ENCODE measurements at regions not wholly inside any gene's neighbourhood (a gene's known extent, or its start where the extent isn't known, plus 50 kb on each side); places are given as distances from the start of the nearest gene placed in this dataset.

GRCh38 chr4:182022909-182023308, 220.3 kb upstream of the TENM3 start:
- no peak for DNase-seq (ENCODE audit: low read depth in 1 of 2, low spot score in 1 of 2)

DNA sequence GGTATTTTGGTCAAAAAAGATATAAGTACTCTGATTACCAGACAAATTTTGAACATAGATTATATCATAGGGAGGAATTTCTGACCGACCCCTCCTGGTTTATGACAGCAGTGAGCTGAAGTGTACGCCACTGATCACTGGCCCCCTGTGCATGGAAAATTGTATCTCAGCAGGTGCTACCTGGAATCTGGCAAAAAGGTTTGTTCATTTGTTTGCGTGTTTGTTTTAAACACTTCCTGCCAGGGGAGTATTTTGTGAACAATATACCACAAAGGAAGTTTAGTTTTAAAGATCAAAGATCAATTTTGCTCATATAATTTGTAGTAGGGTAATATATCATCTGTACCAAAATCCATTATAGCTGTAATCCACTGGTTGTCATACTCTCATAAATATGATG, 219.7 kb upstream of the TENM3 start:
- DNase-seq (ENCODE audit: low read depth in 1 of 2, low spot score in 1 of 2): no peak

- DNase-seq (ENCODE audit: low read depth in 1 of 2, low spot score in 1 of 2): no peak
These were observed 200.3 kb upstream of the TENM3 start for GRCh38 chr4:182042945-182043344.

DNA sequence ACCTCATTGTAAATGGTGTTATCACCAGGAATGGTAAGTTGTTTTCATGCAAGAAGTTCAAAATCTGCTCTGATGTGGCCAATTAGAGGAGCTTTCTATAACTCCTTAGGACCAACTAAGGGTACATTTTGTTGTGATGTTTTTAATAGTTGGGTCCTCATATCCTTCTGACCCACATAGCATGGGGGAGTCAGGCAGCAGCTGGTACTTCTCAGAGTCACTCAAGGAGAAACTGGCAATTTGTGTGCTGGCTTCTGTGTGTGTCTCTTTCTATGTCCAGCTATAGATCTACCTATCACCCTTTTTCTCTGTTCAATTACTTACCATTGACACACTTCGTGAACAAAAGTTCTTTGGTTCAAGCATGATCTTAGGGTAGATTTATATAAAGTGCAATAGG, 194.3 kb upstream of the TENM3 start:
- no peak for DNase-seq (ENCODE audit: low read depth in 1 of 2, low spot score in 1 of 2)

DNA sequence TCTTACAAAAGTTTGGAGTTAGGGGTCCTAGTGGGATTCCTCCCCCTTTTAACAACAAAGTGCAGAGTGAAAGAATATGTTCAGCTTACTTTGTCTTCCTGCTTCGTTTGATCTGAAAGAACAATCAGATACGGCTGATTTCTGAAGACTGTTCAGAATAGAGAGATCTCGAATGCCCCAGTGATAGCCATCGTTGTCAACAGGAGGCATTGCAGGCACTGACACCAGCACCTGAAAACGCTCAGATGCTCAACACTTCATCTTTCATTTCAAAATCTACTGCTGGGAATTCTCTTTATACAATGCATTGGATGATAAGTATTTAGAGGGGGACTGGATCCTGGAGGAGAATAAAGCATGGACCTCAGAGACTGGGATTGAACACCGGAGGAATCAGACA, 186.3 kb upstream of the TENM3 start:
- no peak for DNase-seq (ENCODE audit: low read depth in 1 of 2, low spot score in 1 of 2)

GRCh38 chr4:182062458-182062857, 180.7 kb upstream of the TENM3 start:
- no peak for DNase-seq (ENCODE audit: low read depth in 1 of 2, low spot score in 1 of 2)

- DNase-seq (ENCODE audit: low read depth in 1 of 2, low spot score in 1 of 2): no peak
These were observed 180.3 kb upstream of the TENM3 start for GRCh38 chr4:182062936-182063335.

DNA sequence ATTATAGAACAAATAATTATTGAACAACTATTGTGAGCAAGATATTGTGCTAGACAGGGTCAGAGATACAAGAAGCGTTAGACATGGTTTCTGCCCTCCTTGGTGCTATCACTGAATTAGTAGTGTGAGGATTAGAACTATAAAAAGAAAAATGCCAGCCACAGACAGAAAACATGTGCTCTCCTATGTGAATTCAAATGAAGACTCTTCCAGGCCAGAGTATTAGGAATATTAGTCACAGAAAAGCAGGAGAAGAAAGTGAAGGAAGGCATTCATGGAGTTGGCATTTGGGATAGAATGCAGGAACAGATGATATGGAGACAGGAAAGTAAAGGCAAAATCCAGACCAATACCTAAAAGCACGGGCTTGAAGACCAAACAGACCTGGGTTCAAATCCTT, 179.6 kb upstream of the TENM3 start:
- no peak for DNase-seq (ENCODE audit: low read depth in 1 of 2, low spot score in 1 of 2)

DNA sequence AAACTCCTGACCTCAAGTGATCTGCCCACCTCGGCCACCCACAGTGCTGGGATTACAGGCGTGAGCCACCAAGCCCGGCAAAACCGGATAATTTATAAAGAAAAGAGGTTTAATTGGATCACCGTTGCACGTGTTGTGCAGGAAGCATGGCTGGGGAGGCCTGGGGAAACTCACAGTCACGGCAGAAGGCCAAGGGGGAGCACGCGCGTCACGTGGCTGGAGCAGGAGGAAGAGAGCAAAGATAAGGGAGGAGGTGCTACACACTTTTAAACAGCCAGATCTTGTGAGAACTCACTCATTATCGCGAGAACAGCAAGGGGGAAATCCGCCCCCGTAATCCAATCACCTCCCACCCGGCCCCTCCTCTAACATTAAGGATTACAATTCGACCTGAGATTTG, 177.9 kb upstream of the TENM3 start:
- no peak for DNase-seq (ENCODE audit: low read depth in 1 of 2, low spot score in 1 of 2)

DNA sequence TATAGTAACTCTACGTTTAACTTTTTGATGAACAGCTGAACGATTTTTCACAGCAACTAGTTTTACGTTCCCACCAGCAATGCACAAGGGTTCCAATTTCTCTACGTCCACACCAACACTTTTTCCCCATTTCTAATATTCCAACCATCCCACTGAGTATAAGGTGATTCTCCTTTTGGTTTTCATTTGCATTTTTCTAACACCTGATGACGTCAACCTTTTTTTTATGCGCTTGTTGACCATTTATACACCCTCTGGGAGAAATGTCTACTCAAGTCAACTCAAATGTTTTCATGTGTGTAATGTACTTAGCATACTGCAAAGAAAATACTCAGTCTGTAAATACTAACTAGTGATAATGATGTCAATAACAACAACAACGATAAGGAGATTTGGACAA, 177.2 kb upstream of the TENM3 start:
- no peak for DNase-seq (ENCODE audit: low read depth in 1 of 2, low spot score in 1 of 2)

- no peak for DNase-seq (ENCODE audit: low read depth in 1 of 2, low spot score in 1 of 2)
These were observed 175.4 kb upstream of the TENM3 start for GRCh38 chr4:182067828-182068227.

- no peak for DNase-seq (ENCODE audit: low read depth in 1 of 2, low spot score in 1 of 2)
These were observed 174.3 kb upstream of the TENM3 start for GRCh38 chr4:182068920-182069319.

GRCh38 chr4:182073278-182073677, 169.9 kb upstream of the TENM3 start:
- no peak for DNase-seq (ENCODE audit: low read depth in 1 of 2, low spot score in 1 of 2)

- no peak for DNase-seq (ENCODE audit: low read depth in 1 of 2, low spot score in 1 of 2)
These were observed 169.1 kb upstream of the TENM3 start for GRCh38 chr4:182074139-182074538.

GRCh38 chr4:182074810-182075209, 168.4 kb upstream of the TENM3 start:
- DNase-seq (ENCODE audit: low read depth in 1 of 2, low spot score in 1 of 2): no peak

DNA sequence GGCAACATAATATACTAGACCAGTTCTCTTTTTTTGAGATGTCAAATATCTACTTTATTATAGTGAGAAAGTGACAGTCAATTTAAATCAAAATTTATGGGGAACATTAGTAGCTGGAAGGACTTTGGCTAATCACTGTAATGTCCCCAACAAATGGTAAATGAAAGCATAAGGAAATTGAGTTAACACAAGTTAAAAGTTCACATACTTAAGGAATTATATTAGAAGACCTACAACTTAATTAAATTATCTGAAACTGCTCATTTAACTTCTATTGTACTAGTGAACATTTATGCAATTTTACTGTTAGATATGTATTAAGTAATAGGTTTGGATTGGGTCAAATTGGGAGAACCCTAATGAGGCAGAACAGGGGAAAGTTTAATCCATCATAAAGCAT, 160.3 kb upstream of the TENM3 start:
- no peak for DNase-seq (ENCODE audit: low read depth in 1 of 2, low spot score in 1 of 2)

DNA sequence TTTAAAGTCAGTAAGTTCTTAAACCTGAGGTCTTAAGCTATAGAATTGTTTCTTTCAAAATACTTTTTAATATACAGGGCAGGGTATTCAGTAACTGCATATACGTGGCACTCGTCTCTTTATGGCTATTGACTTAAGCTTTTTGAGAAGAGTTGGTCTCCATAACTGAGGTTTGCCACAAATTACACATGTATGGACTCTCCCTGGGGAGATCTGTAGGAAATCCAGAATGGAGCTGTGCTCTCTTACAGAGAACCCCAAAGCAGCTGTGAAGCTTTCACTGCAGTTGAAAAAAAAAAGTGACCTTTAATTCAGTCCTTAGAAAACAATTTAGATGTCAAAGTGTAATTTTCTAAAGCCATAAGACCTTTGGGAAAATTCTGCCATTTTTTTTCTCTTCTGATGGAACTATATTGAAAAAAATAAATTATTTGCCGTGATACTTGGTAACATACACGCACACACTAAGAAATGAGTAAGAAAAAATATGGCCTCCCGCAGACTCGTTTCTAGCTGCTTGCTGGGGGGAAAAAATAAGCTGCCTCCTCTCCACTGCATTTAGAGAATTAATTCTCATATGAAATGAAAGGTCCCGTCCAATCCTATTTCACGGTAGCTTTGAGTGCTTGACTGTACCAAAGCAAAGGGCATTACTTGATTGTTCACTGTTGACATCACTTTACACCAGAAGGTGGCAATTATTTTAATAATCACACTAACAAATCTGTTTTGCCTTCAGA, 159.4 kb upstream of the TENM3 start:
- DNase-seq (ENCODE audit: low read depth in 1 of 2, low spot score in 1 of 2): no peak

DNA sequence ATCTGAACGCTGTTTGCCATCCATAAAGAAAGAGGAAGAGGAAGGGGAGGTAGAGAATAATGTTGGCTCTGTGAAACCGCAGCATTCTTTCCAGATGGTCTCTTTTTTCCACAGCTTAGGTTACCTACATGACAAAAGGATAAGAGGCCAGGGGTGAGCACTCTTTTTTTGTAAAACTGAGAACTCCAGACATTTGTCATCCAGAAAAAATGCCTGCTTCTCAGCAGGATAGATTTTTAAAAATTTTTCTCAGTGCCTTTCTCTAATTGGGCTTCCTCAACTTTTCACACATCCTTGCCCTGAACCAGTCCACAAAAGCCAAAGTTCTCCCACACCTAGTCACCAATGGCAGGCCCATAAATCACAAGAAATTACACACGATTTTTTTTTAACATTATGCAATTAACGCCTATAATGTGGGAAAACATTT, 158.1 kb upstream of the TENM3 start:
- DNase-seq (ENCODE audit: low read depth in 1 of 2, low spot score in 1 of 2): no peak

DNA sequence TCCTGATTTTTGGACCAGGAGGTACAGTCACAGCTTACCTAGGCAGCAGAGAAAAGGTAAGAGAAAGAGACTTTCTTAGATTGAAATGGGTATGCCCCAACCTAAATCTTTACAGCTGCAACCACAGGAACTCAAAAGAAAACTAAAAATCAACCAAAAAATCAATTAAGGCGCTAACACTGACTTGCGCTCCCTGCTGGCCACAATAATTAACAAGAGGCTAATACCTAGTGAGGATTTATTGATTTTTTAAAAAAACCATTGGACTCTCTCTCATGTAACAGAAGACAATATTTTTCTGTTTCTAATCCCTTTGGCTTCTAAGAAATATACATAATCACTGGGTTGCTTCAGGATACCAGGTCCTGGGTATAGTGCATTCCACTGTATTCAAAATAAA, 153.9 kb upstream of the TENM3 start:
- DNase-seq (ENCODE audit: low read depth in 1 of 2, low spot score in 1 of 2): no peak

DNA sequence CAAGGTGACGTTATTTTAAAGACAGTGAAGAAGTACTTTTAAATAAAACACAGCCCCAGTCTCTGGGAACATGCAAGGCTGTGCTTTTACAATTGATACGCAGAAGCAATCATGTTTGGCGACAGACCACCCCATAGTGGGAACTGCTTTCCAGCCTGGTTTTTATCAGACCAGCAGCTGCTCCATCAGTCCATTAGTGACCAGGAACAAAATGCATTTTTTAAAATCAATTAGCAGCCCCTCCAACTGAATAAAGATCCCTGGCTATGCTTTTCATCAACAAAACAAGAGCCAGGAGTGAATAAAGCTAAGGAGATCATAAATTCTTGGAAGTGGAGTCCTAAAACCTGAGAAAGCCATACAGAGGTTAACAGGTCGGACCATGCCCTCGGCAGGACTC, 153.0 kb upstream of the TENM3 start:
- DNase-seq (ENCODE audit: low read depth in 1 of 2, low spot score in 1 of 2): no peak

DNA sequence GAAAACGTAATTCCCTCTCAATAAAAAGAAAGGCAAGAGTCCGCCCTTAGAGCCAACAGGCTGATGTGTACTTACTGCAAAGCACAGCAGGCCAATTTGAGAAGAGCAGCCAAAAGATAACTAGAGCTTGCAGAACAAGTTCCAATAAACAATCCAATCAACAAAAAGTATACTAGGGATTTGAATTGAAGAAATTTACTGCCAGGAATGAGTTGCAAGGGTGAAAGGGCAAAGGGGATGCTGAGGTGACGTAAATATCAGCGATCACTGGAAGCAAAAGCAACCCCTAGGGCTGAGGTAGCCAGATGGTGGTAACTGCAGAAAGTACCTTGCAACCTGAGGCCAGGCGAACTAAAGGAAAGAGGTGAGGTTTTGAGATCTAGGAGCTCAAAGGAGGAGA, 152.1 kb upstream of the TENM3 start:
- DNase-seq (ENCODE audit: low read depth in 1 of 2, low spot score in 1 of 2): no peak

DNA sequence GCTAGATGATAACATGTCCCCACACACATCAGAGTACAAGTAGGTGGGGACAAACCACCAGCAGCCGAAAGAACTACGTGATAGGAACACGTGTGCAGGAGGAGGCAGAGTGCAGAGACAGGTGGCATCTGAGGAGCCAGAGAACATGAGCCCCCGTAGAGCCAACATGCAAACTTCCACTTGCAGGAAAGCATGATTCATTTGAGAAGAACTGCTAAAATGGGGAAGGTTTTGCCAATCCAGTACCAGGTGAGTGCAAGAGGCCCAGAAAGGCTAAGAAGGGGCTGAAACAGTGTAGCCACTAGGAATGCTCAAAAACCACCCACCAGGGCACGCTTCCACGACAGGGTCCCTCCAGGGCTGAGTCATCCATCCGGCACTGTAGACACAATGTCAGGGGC, 149.8 kb upstream of the TENM3 start:
- no peak for DNase-seq (ENCODE audit: low read depth in 1 of 2, low spot score in 1 of 2)

DNA sequence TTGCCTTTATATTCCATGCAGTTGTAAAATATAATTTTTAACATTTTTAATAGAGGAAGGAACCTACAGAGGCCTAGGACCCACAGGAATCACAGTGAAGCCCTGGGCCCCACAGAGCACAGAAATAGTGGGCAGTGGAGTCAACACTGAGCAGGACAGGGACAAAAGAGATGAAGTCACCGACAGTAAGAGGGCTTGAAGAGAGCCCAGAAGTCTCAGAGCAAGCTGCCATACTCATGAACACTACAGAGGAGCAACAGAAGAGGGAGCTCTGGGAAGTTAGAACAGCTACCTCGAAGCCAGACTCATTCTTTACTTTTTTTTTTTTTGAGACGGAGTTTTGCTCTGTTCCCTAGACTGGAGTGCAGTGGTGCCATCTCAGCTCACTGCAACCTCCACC, 149.3 kb upstream of the TENM3 start:
- no peak for DNase-seq (ENCODE audit: low read depth in 1 of 2, low spot score in 1 of 2)

- no peak for DNase-seq (ENCODE audit: low read depth in 1 of 2, low spot score in 1 of 2)
These were observed 141.6 kb upstream of the TENM3 start for GRCh38 chr4:182101618-182102017.
